ENCODE measurements at regions not wholly inside any gene's neighbourhood (a gene's known extent, or its start where the extent isn't known, plus 50 kb on each side); places are given as distances from the start of the nearest gene placed in this dataset.

DNA sequence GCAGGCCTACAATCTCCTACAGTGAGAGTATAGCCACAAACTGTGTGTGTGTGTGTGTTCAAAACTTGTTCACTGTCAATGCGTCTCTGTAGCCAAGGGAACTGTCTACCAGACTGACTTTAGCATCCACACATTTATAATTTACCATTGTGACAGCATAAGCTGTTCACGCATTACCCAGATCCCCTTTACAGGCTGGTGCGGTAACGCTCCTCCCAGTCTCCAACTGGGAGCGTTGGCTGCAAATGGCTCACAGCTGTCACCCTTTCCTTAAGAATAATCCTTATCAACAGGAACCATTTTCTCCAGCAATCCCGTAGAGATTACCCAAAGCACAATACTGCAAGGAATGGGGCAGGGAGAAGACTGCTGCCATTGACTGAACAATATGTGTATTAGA, 199.5 kb downstream of the GPAM start:
- TF ChIP-seq POLR2AphosphoS2 (conservative IDR thresholded peaks at IDR 0.05; ENCODE audit: low read length) (no peak), NR3C1 (IDR thresholded peaks at IDR 0.05) (no peak), CEBPB (IDR thresholded peaks at IDR 0.05) (no peak), POLR2A (IDR thresholded peaks at IDR 0.05; ENCODE audit: low read length) (no peak), ESRRA (IDR thresholded peaks at IDR 0.05; ENCODE audit: borderline replicate concordance, low read length) (no peak), RCOR1 (IDR thresholded peaks at IDR 0.05; ENCODE audit: low read depth, low read length) (no peak), CBX8 (IDR thresholded peaks at IDR 0.05) (no peak)
- TF ChIP-seq, protein P1, sequence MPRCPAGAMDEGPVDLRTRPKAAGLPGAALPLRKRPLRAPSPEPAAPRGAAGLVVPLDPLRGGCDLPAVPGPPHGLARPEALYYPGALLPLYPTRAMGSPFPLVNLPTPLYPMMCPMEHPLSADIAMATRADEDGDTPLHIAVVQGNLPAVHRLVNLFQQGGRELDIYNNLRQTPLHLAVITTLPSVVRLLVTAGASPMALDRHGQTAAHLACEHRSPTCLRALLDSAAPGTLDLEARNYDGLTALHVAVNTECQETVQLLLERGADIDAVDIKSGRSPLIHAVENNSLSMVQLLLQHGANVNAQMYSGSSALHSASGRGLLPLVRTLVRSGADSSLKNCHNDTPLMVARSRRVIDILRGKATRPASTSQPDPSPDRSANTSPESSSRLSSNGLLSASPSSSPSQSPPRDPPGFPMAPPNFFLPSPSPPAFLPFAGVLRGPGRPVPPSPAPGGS (IDR thresholded peaks at IDR 0.05), result no peak
- TF ChIP-seq, protein P2, sequence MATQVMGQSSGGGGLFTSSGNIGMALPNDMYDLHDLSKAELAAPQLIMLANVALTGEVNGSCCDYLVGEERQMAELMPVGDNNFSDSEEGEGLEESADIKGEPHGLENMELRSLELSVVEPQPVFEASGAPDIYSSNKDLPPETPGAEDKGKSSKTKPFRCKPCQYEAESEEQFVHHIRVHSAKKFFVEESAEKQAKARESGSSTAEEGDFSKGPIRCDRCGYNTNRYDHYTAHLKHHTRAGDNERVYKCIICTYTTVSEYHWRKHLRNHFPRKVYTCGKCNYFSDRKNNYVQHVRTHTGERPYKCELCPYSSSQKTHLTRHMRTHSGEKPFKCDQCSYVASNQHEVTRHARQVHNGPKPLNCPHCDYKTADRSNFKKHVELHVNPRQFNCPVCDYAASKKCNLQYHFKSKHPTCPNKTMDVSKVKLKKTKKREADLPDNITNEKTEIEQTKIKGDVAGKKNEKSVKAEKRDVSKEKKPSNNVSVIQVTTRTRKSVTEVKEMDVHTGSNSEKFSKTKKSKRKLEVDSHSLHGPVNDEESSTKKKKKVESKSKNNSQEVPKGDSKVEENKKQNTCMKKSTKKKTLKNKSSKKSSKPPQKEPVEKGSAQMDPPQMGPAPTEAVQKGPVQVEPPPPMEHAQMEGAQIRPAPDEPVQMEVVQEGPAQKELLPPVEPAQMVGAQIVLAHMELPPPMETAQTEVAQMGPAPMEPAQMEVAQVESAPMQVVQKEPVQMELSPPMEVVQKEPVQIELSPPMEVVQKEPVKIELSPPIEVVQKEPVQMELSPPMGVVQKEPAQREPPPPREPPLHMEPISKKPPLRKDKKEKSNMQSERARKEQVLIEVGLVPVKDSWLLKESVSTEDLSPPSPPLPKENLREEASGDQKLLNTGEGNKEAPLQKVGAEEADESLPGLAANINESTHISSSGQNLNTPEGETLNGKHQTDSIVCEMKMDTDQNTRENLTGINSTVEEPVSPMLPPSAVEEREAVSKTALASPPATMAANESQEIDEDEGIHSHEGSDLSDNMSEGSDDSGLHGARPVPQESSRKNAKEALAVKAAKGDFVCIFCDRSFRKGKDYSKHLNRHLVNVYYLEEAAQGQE (IDR thresholded peaks at IDR 0.05), result no peak
- TF ChIP-seq, protein P3, sequence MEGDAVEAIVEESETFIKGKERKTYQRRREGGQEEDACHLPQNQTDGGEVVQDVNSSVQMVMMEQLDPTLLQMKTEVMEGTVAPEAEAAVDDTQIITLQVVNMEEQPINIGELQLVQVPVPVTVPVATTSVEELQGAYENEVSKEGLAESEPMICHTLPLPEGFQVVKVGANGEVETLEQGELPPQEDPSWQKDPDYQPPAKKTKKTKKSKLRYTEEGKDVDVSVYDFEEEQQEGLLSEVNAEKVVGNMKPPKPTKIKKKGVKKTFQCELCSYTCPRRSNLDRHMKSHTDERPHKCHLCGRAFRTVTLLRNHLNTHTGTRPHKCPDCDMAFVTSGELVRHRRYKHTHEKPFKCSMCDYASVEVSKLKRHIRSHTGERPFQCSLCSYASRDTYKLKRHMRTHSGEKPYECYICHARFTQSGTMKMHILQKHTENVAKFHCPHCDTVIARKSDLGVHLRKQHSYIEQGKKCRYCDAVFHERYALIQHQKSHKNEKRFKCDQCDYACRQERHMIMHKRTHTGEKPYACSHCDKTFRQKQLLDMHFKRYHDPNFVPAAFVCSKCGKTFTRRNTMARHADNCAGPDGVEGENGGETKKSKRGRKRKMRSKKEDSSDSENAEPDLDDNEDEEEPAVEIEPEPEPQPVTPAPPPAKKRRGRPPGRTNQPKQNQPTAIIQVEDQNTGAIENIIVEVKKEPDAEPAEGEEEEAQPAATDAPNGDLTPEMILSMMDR (IDR thresholded peaks at IDR 0.05), result no peak
